ENCODE measurements at regions not wholly inside any gene's neighbourhood (a gene's known extent, or its start where the extent isn't known, plus 50 kb on each side); places are given as distances from the start of the nearest gene placed in this dataset.

- TF ChIP-seq NR3C1 (IDR thresholded peaks at IDR 0.05), result no peak
Measured at GRCh38 chr4:156019246-156019645, 65.6 kb upstream of the CTSO start (continued).

GRCh38 chr4:156018383-156018782 lies 64.7 kb upstream of the CTSO start:
- no peaks in the 10 kb centered on the region for H3K4me1 ChIP-seq
- no peak for DNase-seq (ENCODE audit: low read depth in 1 of 2, low spot score in 1 of 2)
- ChIA-PET POLR2A (no interaction called here), CTCF (no interaction called here)
- no peak overlapping the region for H3K4me3 ChIP-seq
- H3K9me3 ChIP-seq, result no peaks in the 10 kb centered on the region
- TF ChIP-seq PHF8 (IDR thresholded peaks at IDR 0.05; ENCODE audit: borderline replicate concordance, low read depth) (no peak), GATA3 (IDR thresholded peaks at IDR 0.05; ENCODE audit: borderline replicate concordance) (no peak), KDM5A (IDR thresholded peaks at IDR 0.05) (no peak), RNF2 (IDR thresholded peaks at IDR 0.05; ENCODE audit: borderline replicate concordance, low read depth) (no peak), SREBF2 (IDR thresholded peaks at IDR 0.05) (no peak), CHD2 (IDR thresholded peaks at IDR 0.05; ENCODE audit: low read length, partially characterized antibody) (no peak)
- no peak overlapping the region for H3K4me2 ChIP-seq
- ATAC-seq, result no peak
- 28% methylated on average over 5 of the region's 5 CpGs for WGBS (ENCODE audit: missing lambda C conversion rate)
- no peak for FAIRE-seq
- no peak overlapping the region for H3K27ac ChIP-seq

DNA sequence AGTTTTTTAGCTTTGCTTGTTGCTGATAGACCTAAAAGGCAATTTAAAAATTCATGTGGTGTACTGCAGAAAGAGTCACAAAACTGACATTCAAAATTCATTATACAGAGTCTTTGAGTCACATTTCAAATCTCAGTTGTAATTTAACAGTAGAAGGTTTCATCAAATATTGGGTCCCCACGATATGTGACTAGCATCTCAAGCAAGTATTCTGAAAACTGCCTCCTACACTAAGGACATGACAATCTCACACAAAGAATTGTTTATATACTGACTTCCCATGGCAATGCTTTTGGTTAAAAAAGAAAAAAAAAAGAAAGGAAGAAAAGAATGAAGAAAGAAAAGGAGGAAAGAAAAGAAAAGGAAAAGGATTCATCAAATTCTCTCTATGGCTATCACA lies 62.1 kb upstream of the CTSO start:
- Histone ChIP-seq H3K4me1 (no peaks in the 10 kb centered on the region), H3K9me3 (no peaks in the 10 kb centered on the region), H3K27ac (no peak overlapping the region), H3K4me3 (no peak overlapping the region), H3K4me2 (no peak overlapping the region)
- WGBS (ENCODE audit: missing lambda C conversion rate), result 5% methylated on average over 1 of the region's 1 CpG
- FAIRE-seq (no peak), ATAC-seq (no peak), DNase-seq (ENCODE audit: low read depth in 1 of 2, low spot score in 1 of 2) (no peak)
- TF ChIP-seq REST (IDR thresholded peaks at IDR 0.05) (no peak), NR3C1 (IDR thresholded peaks at IDR 0.05) (no peak), HOXB13 (CRISPR knock-in tag; IDR thresholded peaks at IDR 0.05; ENCODE audit: low read depth) (no peak), FOXS1 (CRISPR knock-in tag; IDR thresholded peaks at IDR 0.05) (no peak), JUN (IDR thresholded peaks at IDR 0.05) (no peak), TFCP2L1 (CRISPR knock-in tag; IDR thresholded peaks at IDR 0.05) (no peak), ELK1 (IDR thresholded peaks at IDR 0.05; ENCODE audit: low read depth, low read length) (no peak), EHF (CRISPR knock-in tag; IDR thresholded peaks at IDR 0.05) (no peak), EHMT2 (IDR thresholded peaks at IDR 0.05; ENCODE audit: low read depth) (no peak)
- TF ChIP-seq, protein P1, sequence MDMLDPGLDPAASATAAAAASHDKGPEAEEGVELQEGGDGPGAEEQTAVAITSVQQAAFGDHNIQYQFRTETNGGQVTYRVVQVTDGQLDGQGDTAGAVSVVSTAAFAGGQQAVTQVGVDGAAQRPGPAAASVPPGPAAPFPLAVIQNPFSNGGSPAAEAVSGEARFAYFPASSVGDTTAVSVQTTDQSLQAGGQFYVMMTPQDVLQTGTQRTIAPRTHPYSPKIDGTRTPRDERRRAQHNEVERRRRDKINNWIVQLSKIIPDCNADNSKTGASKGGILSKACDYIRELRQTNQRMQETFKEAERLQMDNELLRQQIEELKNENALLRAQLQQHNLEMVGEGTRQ (IDR thresholded peaks at IDR 0.05), result no peak
- ChIA-PET CTCF (no interaction called here), POLR2A (no interaction called here)

- FAIRE-seq (no peak), ATAC-seq (no peak), DNase-seq (ENCODE audit: low read depth in 1 of 2, low spot score in 1 of 2) (no peak)
- Histone ChIP-seq H3K4me3 (no peak overlapping the region), H3K9me3 (no peaks in the 10 kb centered on the region), H3K27ac (no peak overlapping the region), H3K4me1 (no peaks in the 10 kb centered on the region), H3K4me2 (no peak overlapping the region)
- 56% methylated on average over 16 of the region's 16 CpGs for WGBS (ENCODE audit: missing lambda C conversion rate)
- POLR2A ChIA-PET, result no interaction called here
- CTCF ChIA-PET, result no interaction called here
- TF ChIP-seq CBX2 (IDR thresholded peaks at IDR 0.05; ENCODE audit: borderline replicate concordance, low read depth), result no peak
- TF ChIP-seq SMC3 (IDR thresholded peaks at IDR 0.05), result no peak
- no peak for TF ChIP-seq MAFK (IDR thresholded peaks at IDR 0.05; ENCODE audit: partially characterized antibody)
- TF ChIP-seq MYC (IDR thresholded peaks at IDR 0.05; ENCODE audit: borderline replicate concordance, low read length), result no peak
- no peak for TF ChIP-seq RARB (CRISPR knock-in tag; IDR thresholded peaks at IDR 0.05)
- no peak for TF ChIP-seq KDM1A (IDR thresholded peaks at IDR 0.05; ENCODE audit: low read depth)
- no peak for TF ChIP-seq REST (IDR thresholded peaks at IDR 0.05)
- TF ChIP-seq RNF2 (IDR thresholded peaks at IDR 0.05; ENCODE audit: borderline replicate concordance, low read depth), result no peak
- TF ChIP-seq MAZ (IDR thresholded peaks at IDR 0.05; ENCODE audit: borderline replicate concordance, low read depth, low read length), result no peak
- TF ChIP-seq KDM5A (IDR thresholded peaks at IDR 0.05), result no peak
- no peak for TF ChIP-seq BHLHE40 (IDR thresholded peaks at IDR 0.05; ENCODE audit: low read depth, low read length)
Measured at GRCh38 chr4:156006192-156006591, 52.5 kb upstream of the CTSO start.

Data from A549 (cell line).